ES-I3 (cell line): ENCODE measurements at regions not wholly inside any gene's neighbourhood (a gene's known extent, or its start where the extent isn't known, plus 50 kb on each side); places are given as distances from the start of the nearest gene placed in this dataset.
"Not testable (repeated sequence)": the region's sequence is repeated elsewhere in the genome, so short reads cannot be mapped to it uniquely, and the experiment has no call there.

Source experiments
- H3K36me3 ChIP-seq: 2 replicates; pipeline ENCODE4 v1.6.1; 2013; ENCODE audit warnings: mild to moderate bottlenecking, low read length, control low read depth, moderate library complexity; ENCODE audit not compliant: insufficient read depth
- H3K4me1 ChIP-seq: 2 replicates; pipeline ENCODE4 v1.6.1; 2013; ENCODE audit warnings: mild to moderate bottlenecking, control low read depth, low read length; ENCODE audit not compliant: insufficient read depth
- H3K9ac ChIP-seq: 2 replicates; pipeline ENCODE4 v1.6.1; 2013; ENCODE audit warnings: low read depth, mild to moderate bottlenecking, low read length, moderate library complexity
- H3K9me3 ChIP-seq: 2 replicates; pipeline ENCODE4 v1.6.1; 2013; ENCODE audit warnings: mild to moderate bottlenecking, low read length, moderate library complexity; ENCODE audit not compliant: control insufficient read depth, insufficient read depth

DNA sequence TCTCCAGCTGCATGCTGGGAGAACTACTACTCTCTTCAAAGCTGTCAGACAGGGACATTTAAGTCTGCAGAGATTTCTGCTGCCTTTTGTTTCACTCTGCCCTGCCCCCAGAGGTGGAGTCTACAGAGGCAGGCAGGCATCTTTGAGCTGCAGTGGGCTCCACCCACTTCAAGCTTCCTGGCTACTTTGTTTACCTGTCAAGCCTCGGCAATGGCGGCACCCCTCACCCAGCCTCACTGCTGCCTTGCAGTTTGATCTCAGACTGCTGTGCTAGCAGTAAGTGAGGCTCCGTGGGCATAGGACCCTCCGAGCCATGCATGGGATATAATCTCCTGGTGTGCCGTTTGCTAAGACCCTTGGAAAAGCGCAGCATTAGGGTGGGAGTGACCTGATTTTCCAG, 61.7 kb downstream of the DMRTA1 start:
- H3K36me3 ChIP-seq, H3K4me1 ChIP-seq, H3K9me3 ChIP-seq, H3K9ac ChIP-seq: not testable (repeated sequence)

DNA sequence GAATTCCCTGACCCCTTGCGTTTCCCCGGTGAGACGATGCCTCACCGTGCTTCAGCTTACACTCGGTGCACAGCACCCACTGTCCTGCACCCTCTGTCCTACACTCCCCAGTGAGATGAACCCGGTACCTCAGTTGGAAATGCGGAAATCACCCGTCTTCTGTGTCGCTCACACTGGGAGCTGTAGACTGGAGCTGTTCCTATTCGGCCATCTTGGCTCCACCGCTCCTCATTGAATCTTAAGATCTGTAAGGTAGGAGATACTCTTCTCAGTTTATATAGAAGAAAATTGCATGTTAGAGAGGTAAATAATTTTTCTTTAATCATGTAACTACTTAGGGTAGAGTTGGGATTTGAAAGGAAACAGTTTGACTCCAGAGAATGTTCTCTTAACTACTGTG, 62.2 kb downstream of the DMRTA1 start:
- H3K9ac ChIP-seq = no peak overlapping the region
- no peaks in the 10 kb centered on the region for H3K36me3 ChIP-seq
- peaks cover 5% of the 10 kb centered on the region for H3K9me3 ChIP-seq
- no peaks in the 10 kb centered on the region for H3K4me1 ChIP-seq

DNA sequence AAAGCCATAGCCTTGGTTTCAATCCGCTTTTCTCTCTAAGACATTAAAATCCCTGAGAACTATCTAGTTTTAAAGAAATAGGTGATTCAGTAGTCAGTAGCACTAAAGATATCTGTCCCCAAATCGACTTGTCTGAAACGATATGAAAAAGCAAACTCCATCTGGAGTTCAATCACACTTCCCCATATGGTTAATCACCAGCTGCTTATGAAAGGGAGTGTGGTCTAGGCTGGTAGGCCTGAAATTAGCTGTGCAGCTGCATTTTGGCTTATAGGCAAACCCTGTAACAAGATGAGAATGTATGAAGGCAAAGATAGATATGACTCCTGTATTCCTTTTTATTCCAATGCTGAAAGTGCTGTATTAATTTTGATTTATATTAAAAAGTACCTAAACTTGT, 65.9 kb downstream of the DMRTA1 start:
- Histone ChIP-seq H3K4me1 (no peaks in the 10 kb centered on the region), H3K36me3 (no peaks in the 10 kb centered on the region), H3K9me3 (peaks cover 5% of the 10 kb centered on the region), H3K9ac (no peak overlapping the region)

DNA sequence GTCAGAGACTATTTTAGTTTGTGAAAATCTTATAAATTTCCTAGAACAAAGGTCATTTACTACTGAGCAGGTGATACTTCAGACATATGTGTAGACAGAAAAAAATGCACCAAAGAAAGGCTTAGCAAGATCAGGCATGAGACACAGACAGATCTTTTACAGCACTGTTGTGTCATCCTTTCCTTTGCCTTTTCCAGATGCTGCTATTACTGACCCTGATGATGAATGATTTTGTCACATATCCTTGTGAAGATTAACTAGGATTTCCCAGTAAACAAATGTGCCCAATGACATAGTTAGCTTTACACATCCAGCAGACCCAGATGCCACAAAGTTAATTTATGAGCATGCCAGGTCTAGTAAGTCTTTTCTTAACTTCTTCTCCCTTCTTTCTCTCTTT, 68.2 kb downstream of the DMRTA1 start:
- H3K9me3 ChIP-seq = no peaks in the 10 kb centered on the region
- no peaks in the 10 kb centered on the region for H3K36me3 ChIP-seq
- H3K4me1 ChIP-seq = no peaks in the 10 kb centered on the region
- no peak overlapping the region for H3K9ac ChIP-seq

DNA sequence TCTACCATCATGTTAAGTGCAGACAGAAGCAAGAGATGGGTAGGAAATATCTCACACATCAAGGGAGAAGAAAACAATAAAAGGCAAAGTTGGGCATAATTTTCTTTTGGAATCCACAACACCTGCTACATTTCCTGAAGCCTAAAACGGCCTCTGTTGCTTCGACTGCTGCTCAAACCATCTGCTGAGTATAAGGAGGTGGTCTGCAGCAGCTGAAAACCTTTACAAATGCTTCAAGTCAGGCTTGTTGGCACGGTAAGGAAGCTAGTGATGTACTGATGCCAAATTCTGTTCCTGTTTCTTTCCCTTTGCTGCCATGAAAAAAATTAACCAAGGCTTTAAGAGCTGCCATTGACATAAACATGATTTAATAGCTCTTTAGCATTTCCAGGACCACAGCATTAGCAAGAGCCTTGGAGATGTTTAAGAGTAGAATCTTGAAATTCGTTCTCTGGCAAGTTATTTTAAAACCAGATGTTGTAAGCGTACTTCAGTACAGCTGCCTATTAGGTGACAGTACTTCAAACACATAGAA, 75.6 kb downstream of the DMRTA1 start:
- Histone ChIP-seq H3K9me3 (no peaks in the 10 kb centered on the region), H3K36me3 (no peaks in the 10 kb centered on the region), H3K9ac (no peak overlapping the region), H3K4me1 (no peaks in the 10 kb centered on the region)

DNA sequence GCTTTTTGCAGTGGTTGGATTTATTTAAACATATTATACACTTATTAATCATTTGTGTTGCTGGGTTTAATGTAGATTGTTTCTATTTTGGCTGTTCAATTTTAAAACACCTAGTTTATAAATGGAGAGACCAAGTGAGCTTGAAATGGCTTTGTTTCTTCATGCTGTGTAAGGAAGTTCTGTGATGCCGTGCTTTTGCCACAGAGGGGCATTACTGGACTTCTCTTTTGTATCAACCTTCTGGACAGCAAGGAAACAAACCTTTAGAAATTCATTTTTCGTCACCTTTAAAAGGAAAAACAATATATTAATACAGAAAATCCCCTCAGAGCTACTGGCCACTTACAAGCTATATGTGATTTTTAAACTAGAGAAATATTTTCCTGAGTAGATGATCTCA, 81.9 kb downstream of the DMRTA1 start:
- H3K4me1 ChIP-seq = peaks cover 7% of the 10 kb centered on the region; the same call in 1 of the 2 replicates
- no peaks in the 10 kb centered on the region for H3K9me3 ChIP-seq
- H3K36me3 ChIP-seq = no peaks in the 10 kb centered on the region

DNA sequence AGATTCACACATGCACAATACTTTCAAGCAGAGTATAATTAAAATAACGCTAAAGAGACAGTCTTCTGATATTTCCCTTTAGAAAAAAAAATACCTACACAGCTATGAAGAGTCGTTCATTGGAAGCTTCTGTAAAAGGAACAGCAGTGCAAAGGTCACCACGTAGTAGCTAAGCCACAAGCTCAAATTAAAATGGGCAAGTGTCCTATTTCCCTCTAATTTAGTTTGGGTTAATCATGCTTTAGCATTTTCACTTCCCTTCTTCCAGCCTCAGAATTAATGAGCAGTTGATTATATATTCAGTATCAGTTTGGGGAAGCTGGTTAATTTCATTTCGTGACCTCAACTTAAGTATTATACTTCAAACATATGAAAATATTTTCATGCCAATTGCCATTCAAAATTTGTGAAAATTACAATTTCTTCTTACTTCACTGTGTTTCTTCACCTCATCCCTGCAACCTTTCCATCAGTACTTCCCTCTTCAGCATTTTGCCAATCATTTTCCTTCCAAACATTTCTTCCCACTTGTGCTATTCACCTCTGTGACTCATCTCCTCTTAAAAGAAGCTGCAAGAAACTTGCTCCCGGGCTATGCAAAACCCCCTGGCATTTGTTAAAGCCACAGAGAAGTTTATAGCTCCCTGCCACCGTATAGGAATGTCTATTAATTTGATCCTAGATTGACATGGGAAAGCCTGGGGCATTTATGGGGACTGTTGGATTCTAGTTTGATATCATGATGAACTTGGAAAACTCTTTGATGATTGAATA, 83.0 kb downstream of the DMRTA1 start:
- no peaks in the 10 kb centered on the region for H3K9me3 ChIP-seq
- peaks cover 7% of the 10 kb centered on the region; the same call in 1 of the 2 replicates for H3K4me1 ChIP-seq
- no peak overlapping the region for H3K9ac ChIP-seq

More for the DNA sequence above, 81.9 kb downstream of the DMRTA1 start:
- no peak overlapping the region for H3K9ac ChIP-seq

DNA sequence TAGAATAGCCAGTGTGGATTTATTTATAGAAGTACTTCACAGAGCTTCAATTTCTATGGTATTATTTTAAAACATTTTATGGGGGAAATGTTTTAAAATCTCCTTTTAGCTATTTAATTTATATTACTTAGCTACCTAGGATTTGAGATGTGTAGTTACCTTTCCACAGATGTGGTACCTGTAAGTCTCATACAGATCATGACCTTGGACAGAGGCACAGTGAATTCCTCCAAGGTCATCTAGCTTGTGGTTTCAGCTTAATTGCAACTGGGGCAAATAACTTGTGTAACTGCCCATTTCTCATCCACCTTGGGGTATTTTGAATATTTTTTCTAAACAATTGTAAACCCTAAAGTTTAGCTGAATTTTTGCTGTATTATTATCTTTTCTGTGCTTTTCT, 89.2 kb downstream of the DMRTA1 start:
- Histone ChIP-seq H3K9ac (no peak overlapping the region), H3K36me3 (no peaks in the 10 kb centered on the region), H3K9me3 (no peaks in the 10 kb centered on the region), H3K4me1 (no peaks in the 10 kb centered on the region)

More for the DNA sequence above, 83.0 kb downstream of the DMRTA1 start:
- no peaks in the 10 kb centered on the region for H3K36me3 ChIP-seq

DNA sequence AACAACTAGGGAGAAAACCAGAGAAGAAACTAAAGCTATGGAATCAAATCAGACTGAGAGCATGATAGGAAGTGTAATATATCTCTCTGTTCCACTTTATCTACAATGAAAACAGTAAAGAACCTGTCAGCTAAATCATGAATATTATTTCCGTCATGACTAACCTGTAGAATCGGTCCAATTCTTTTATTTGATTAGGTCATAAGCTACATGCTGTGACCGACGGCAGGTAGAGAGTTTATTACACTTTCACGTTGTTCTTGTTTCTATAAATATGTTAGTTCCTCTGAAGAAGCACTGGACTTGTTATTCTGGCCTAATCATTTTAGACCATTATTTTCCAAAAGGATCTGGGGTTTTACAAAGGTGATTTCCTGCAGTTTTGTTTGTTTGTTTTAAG, 91.1 kb downstream of the DMRTA1 start:
- Histone ChIP-seq H3K4me1 (no peaks in the 10 kb centered on the region), H3K9me3 (no peaks in the 10 kb centered on the region), H3K36me3 (no peaks in the 10 kb centered on the region), H3K9ac (no peak overlapping the region)

DNA sequence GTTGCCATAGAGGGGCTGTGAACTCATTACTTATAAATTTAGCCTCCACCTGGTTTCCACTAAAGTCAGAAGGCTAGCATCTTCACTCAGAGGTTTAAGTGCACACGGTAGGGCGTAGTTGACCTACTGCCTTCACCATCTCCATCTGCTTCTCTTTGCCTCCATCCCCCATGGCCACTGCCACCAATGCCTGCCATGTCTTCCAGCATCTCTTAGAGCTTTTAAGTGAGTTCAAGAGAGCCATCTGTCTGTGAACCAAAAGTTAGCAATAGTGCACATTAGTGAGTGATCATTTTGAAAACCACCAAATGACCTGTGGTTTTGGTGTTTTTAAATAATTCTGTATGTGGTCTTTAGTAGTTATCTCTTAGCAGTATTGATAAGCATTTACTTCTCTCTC, 102.0 kb downstream of the DMRTA1 start:
- Histone ChIP-seq H3K9me3 (no peaks in the 10 kb centered on the region), H3K9ac (no peak overlapping the region)

DNA sequence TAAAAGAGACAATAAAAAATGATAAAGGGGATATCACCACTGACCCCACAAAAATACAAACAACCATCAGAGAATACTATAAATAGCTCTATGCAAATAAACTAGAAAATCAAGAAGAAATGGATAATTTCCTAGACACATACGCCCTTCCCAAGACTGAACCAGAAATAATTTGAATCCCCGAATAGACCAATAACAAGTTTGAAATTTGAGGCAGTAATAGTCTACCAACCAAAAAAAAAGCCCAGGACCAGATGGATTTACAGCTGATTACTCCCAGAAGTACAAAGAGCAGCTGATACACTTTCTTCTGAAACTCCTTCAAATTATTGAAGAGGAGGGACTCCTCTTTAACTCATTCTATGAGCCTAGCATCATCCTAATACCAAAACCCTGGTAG, 128.1 kb downstream of the DMRTA1 start:
- Histone ChIP-seq H3K36me3 (no peaks in the 10 kb centered on the region), H3K4me1 (no peaks in the 10 kb centered on the region), H3K9me3 (no peaks in the 10 kb centered on the region), H3K9ac (no peak overlapping the region)

More for the DNA sequence above, 102.0 kb downstream of the DMRTA1 start:
- Histone ChIP-seq H3K36me3 (no peaks in the 10 kb centered on the region), H3K4me1 (no peaks in the 10 kb centered on the region)

DNA sequence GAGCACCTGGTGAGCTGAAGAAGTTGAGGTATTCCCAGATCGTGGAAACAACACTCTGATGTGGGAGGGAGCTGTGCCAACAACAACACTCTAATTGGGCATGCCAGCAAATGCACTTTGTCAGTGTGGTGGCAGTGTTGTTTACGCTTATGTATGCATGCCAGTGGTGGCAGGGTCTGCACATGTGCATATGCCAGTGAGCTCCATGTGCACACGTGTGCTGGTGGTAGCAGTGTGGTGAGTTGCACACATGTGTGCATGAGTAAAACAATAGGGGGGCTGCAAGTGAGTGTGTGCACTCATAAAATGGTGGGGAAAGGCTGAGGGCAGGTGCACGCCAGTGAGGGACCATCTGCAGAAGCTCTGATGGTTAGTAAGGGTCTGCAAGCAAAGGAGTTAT, 134.2 kb downstream of the DMRTA1 start:
- Histone ChIP-seq H3K4me1 (no peaks in the 10 kb centered on the region), H3K36me3 (no peaks in the 10 kb centered on the region), H3K9ac (no peak overlapping the region)

DNA sequence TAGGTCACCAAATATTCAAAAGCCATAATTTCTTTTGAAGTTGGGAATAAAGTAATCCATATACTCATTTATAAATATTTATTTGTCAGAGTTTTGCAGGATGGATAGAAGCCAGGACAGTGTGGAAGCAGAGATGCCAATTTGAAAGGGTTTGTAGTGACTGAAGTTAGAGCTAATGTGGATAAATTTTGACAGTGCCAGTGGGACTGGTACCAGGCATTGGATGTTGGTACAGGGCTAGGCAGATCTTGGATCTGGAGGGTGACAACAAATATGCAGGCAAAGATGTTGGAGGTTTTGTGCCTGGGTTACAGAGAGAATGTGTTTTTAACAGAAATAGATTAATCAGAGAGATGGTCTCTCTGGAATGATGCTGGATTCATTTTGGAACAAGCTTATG, 135.6 kb downstream of the DMRTA1 start:
- no peak overlapping the region for H3K9ac ChIP-seq
- no peaks in the 10 kb centered on the region for H3K36me3 ChIP-seq
- H3K4me1 ChIP-seq = no peaks in the 10 kb centered on the region
- no peaks in the 10 kb centered on the region for H3K9me3 ChIP-seq

More for the DNA sequence above, 134.2 kb downstream of the DMRTA1 start:
- no peaks in the 10 kb centered on the region for H3K9me3 ChIP-seq

DNA sequence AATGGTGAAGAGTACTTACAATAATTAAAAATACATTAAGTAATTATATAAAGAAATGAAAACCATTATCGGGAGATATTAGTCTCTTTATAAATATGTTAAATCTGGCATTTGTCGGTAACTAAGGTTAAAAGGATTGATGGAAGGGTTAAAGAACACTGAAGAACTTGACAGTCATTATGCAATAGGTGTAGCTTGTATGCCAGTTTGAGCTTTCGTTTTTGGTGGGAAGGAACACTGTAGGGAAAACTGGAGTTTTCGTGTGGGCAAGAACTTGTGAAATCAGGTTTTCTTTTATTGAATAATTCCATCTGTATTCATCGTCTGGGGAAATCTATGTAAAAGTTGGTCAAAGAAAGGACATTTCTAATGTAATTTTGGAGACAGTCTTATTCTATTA, 142.3 kb downstream of the DMRTA1 start:
- Histone ChIP-seq H3K9ac (no peak overlapping the region), H3K36me3 (no peaks in the 10 kb centered on the region)

DNA sequence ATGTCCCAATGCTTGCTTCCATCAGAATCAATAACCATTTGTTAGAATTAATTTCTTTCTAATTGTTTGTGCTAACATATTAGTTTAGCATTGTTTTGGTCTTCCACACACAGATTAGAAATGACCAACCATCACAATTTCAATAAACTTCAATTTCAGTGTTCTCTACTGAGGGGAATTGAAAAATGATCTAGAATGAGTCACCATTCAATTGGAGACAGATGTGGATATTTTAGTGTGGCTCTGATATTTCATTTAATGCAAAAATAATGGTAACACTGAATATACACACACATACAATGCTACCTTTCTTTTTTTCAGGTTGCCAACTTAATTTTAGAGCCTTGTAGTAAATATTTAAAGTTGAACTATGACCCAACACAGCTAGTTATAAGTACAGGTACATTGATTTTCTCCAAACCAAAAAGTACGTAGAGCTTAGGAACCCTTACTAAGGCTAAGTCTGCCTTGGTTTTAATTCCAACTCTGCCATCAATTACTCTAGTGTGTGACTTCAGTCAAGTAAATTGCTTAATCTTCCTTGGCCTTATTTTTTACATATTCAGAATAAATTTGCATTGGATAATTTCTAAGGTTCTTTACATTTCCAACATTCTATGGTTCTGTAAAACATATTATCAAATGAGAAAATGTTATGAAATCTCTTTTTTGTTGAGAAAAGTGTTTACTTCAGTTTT, 143.9 kb downstream of the DMRTA1 start:
- Histone ChIP-seq H3K4me1 (peaks cover 2% of the 10 kb centered on the region; the same call in 1 of the 2 replicates), H3K9ac (no peak overlapping the region), H3K9me3 (no peaks in the 10 kb centered on the region), H3K36me3 (no peaks in the 10 kb centered on the region)

More for the DNA sequence above, 142.3 kb downstream of the DMRTA1 start:
- Histone ChIP-seq H3K9me3 (no peaks in the 10 kb centered on the region), H3K4me1 (peaks cover 2% of the 10 kb centered on the region; the same call in 1 of the 2 replicates)
